WTC11 (cell line): ENCODE measurements at regions not wholly inside any gene's neighbourhood (a gene's known extent, or its start where the extent isn't known, plus 50 kb on each side); places are given as distances from the start of the nearest gene placed in this dataset.
"Not testable (repeated sequence)": the region's sequence is repeated elsewhere in the genome, so short reads cannot be mapped to it uniquely, and the experiment has no call there.

Experiments
- ATAC-seq: fragments of 200-7000 bp; cut with Tn5 transposase; 2 replicates; pipeline ENCODE4 v1.10.0; 2021; ENCODE audit warnings: mild to moderate bottlenecking, moderate library complexity
- CTCF ChIA-PET: fragments of 300-600 bp; sonication (Branson Sonifier 250); formaldehyde crosslinking; loops from one replicate; lab custom pipeline; 2021; ENCODE audit warnings: antibody characterized with exemption; lab: Charles Lee
- POLR2A ChIA-PET: fragments of 350-600 bp; sonication (Branson Sonifier 250); formaldehyde crosslinking; loops from one replicate; lab custom pipeline; 2021; ENCODE audit warnings: antibody characterized with exemption; lab: Charles Lee
- DNase-seq: peaks from one replicate; pipeline ENCODE4 v3.0.0; 2021; ENCODE audit warnings: low spot score
- H3K27ac Mint-ChIP-seq: 2 replicates; pipeline ENCODE4 v1.8.0; 2021; ENCODE audit warnings: mixed read lengths
- H3K27me3 Mint-ChIP-seq: 2 replicates; pipeline ENCODE4 v1.8.0; 2021; ENCODE audit warnings: low read depth, mild to moderate bottlenecking, moderate library complexity, mixed read lengths
- H3K36me3 Mint-ChIP-seq: 2 replicates; pipeline ENCODE4 v1.8.0; 2021; ENCODE audit warnings: mixed read lengths
- H3K4me1 Mint-ChIP-seq: 2 replicates; pipeline ENCODE4 v1.8.0; 2022; ENCODE audit warnings: mixed read lengths
- H3K4me3 Mint-ChIP-seq: 2 replicates; pipeline ENCODE4 v1.8.0; 2021; ENCODE audit warnings: mild to moderate bottlenecking, moderate library complexity, mixed read lengths
- H3K9me3 Mint-ChIP-seq: 2 replicates; pipeline ENCODE4 v1.8.0; 2021; ENCODE audit warnings: mixed read lengths
- AR ChIP-seq: fragments of 250-450 bp; sonication (Bioruptor Pico); IDR thresholded peaks from 2 replicates; pipeline ENCODE4 v1.9.0; 2021; ENCODE audit warnings: mild to moderate bottlenecking
- ARID4B ChIP-seq: sonication (generic); formaldehyde crosslinking; IDR thresholded peaks from 2 replicates; pipeline ENCODE4 v1.8.0; 2023; ENCODE audit warnings: missing genetic modification reagents, mild to moderate bottlenecking, borderline replicate concordance
- CREB1 ChIP-seq: sonication (generic); formaldehyde crosslinking; IDR thresholded peaks from 2 replicates; pipeline ENCODE4 v1.8.0; 2023; ENCODE audit warnings: mild to moderate bottlenecking, missing genetic modification reagents
- E2F4 ChIP-seq: sonication (generic); formaldehyde crosslinking; IDR thresholded peaks from 2 replicates; pipeline ENCODE4 v1.8.1; 2022; ENCODE audit warnings: low read depth, mild to moderate bottlenecking, moderate library complexity, missing genetic modification reagents, borderline replicate concordance
- ERG ChIP-seq: fragments of 250-450 bp; sonication (Bioruptor Pico); IDR thresholded peaks from 2 replicates; pipeline ENCODE4 v1.8.0; 2021; ENCODE audit warnings: mild to moderate bottlenecking
- FOXK1 ChIP-seq: sonication (generic); formaldehyde crosslinking; IDR thresholded peaks from 2 replicates; pipeline ENCODE4 v1.8.0; 2022; ENCODE audit warnings: mild to moderate bottlenecking, moderate library complexity, missing genetic modification reagents
- IRF1 ChIP-seq: sonication (generic); formaldehyde crosslinking; IDR thresholded peaks from 2 replicates; pipeline ENCODE4 v1.8.0; 2023; ENCODE audit warnings: missing genetic modification reagents
- NR1H2 ChIP-seq: sonication (generic); formaldehyde crosslinking; IDR thresholded peaks from 2 replicates; pipeline ENCODE4 v1.9.0; 2021; ENCODE audit warnings: mild to moderate bottlenecking, moderate library complexity, missing genetic modification reagents
- NR2C2 ChIP-seq: sonication (generic); formaldehyde crosslinking; IDR thresholded peaks from 2 replicates; pipeline ENCODE4 v1.8.0; 2022; ENCODE audit warnings: mild to moderate bottlenecking, missing genetic modification reagents
- OVOL2 ChIP-seq: fragments of 250-450 bp; sonication (Bioruptor Pico); IDR thresholded peaks from 2 replicates; pipeline ENCODE4 v1.9.0; 2021; ENCODE audit warnings: mild to moderate bottlenecking, borderline replicate concordance
- SMAD3 ChIP-seq: sonication (generic); formaldehyde crosslinking; IDR thresholded peaks from 2 replicates; pipeline ENCODE4 v1.8.0; 2022; ENCODE audit warnings: missing genetic modification reagents, mild to moderate bottlenecking, borderline replicate concordance
- SOX15 ChIP-seq: fragments of 250-450 bp; sonication (Bioruptor Pico); IDR thresholded peaks from 2 replicates; pipeline ENCODE4 v1.9.0; 2021; ENCODE audit warnings: mild to moderate bottlenecking
- ZBTB43 ChIP-seq: sonication (generic); formaldehyde crosslinking; IDR thresholded peaks from 2 replicates; pipeline ENCODE4 v1.8.1; 2023; ENCODE audit warnings: mild to moderate bottlenecking, missing genetic modification reagents
- ZNF219 ChIP-seq: sonication (generic); formaldehyde crosslinking; IDR thresholded peaks from 2 replicates; pipeline ENCODE4 v1.8.0; 2023; ENCODE audit warnings: missing genetic modification reagents, mild to moderate bottlenecking, borderline replicate concordance
- ZNF416 ChIP-seq: fragments of 250-450 bp; sonication (Bioruptor Pico); IDR thresholded peaks from 2 replicates; pipeline ENCODE4 v1.9.0; 2021; ENCODE audit warnings: mild to moderate bottlenecking, inconsistent platforms
- ZNF671 ChIP-seq: fragments of 250-450 bp; sonication (Bioruptor Pico); IDR thresholded peaks from 2 replicates; pipeline ENCODE4 v1.8.0; 2021; ENCODE audit warnings: mild to moderate bottlenecking

- TF ChIP-seq ERG (CRISPR knock-in tag) = no peak
These were observed 364.0 kb upstream of the KCND2 start (continued) for GRCh38 chr7:119908948-119909347.

- ATAC-seq, H3K27me3 Mint-ChIP-seq, CTCF ChIA-PET, POLR2A ChIA-PET, H3K36me3 Mint-ChIP-seq, H3K27ac Mint-ChIP-seq, H3K4me1 Mint-ChIP-seq, DNase-seq, H3K4me3 Mint-ChIP-seq: not testable (repeated sequence)
- H3K9me3 Mint-ChIP-seq = peaks cover 29% of the 10 kb centered on the region
These were observed 358.9 kb upstream of the KCND2 start for GRCh38 chr7:119914119-119914518.

- no peak for TF ChIP-seq SMAD3 (CRISPR knock-in tag)
- TF ChIP-seq ARID4B (CRISPR knock-in tag) = no peak
- no peak for TF ChIP-seq NR2C2 (CRISPR knock-in tag)
- TF ChIP-seq SOX15 (CRISPR knock-in tag) = no peak
- no peak for TF ChIP-seq FOXK1 (CRISPR knock-in tag)
- TF ChIP-seq NR1H2 (CRISPR knock-in tag) = no peak
- no peak for TF ChIP-seq ZNF671 (CRISPR knock-in tag)
- TF ChIP-seq IRF1 (CRISPR knock-in tag) = no peak
- no peak for TF ChIP-seq AR (CRISPR knock-in tag)
- no peak for TF ChIP-seq OVOL2 (CRISPR knock-in tag)
- TF ChIP-seq ZNF416 (CRISPR knock-in tag) = no peak
- no peak for TF ChIP-seq ZNF219 (CRISPR knock-in tag)
- no peak for TF ChIP-seq ZBTB43 (CRISPR knock-in tag)
- no peak for TF ChIP-seq CREB1 (CRISPR knock-in tag)
- no peak for TF ChIP-seq E2F4
- POLR2A ChIA-PET = no interaction called here
- ATAC-seq (no peak), DNase-seq (no peak)
- Mint-ChIP-seq H3K4me3 (no peak overlapping the region), H3K9me3 (peaks cover 14% of the 10 kb centered on the region), H3K27ac (no peak overlapping the region), H3K4me1 (no peaks in the 10 kb centered on the region), H3K36me3 (peaks cover 3% of the 10 kb centered on the region; the same call in 1 of the 2 replicates), H3K27me3 (no peaks in the 10 kb centered on the region)
- CTCF ChIA-PET = no interaction called here
These were observed 356.5 kb upstream of the KCND2 start for GRCh38 chr7:119916501-119916900.
